HCT116 (cell line): ENCODE measurements at regions not wholly inside any gene's neighbourhood (a gene's known extent, or its start where the extent isn't known, plus 50 kb on each side); places are given as distances from the start of the nearest gene placed in this dataset.

Source experiments
- ATAC-seq: fragments of 200-7000 bp; cut with Tn5 transposase; 2 replicates; pipeline ENCODE4 v1.9.1; 2020; ENCODE audit warnings: mild to moderate bottlenecking, moderate library complexity
- BruUV-seq: library from RNA; stranded (reverse); fragments of 400-500 nt; replicated peaks from 2 replicates; lab custom pipeline; 2021; lab: Mats Ljungman, UMichigan
- CTCF ChIA-PET: fragments of 300-600 bp; sonication (Branson Sonifier 250); formaldehyde crosslinking; loops from one replicate; lab custom pipeline; 2021; ENCODE audit warnings: antibody characterized with exemption; lab: Charles Lee
- POLR2A ChIA-PET: fragments of 300-600, 350-600 bp; sonication (Branson Sonifier 250); formaldehyde crosslinking; loops from one replicate; lab custom pipeline; 2021; ENCODE audit warnings: antibody characterized with exemption; lab: Charles Lee
- RAD21 ChIA-PET, 2 experiments: fragments of 300-600 bp; sonication (Branson Sonifier 250); formaldehyde crosslinking; loops; one replicate each; lab custom pipeline; 2023; ENCODE audit warnings: low total read pairs in 2 of 2; ENCODE audit not compliant: uncharacterized antibody in 2 of 2, unreplicated experiment in 2 of 2, low non-redundant PET in 1 of 2; lab: Charles Lee
- DNase-seq: peaks from one replicate; pipeline ENCODE4 v3.0.0-alpha.2; 2010; ENCODE audit warnings: low read depth, low spot score
- H2AFZ ChIP-seq: fragments of 200-600 bp; shearing (Covaris generic), sonication (generic); 2 replicates; pipeline ENCODE4 v1.6.1; 2017; ENCODE audit warnings: low read depth, mixed run types, mixed read lengths, antibody characterized with exemption, low read length; ENCODE audit not compliant: poor library complexity, severe bottlenecking
- H3K27ac ChIP-seq: 2 replicates; pipeline ENCODE4 v1.5.1; 2012; ENCODE audit warnings: low read depth, low read length
- H3K27me3 ChIP-seq: fragments of 200-600 bp; sonication (generic); 2 replicates; pipeline ENCODE4 v1.6.1; 2016; ENCODE audit warnings: mixed run types, low read length, mixed read lengths; ENCODE audit not compliant: insufficient read depth
- H3K36me3 ChIP-seq, 2 experiments: fragments of 200-500 bp in 1 of 2; fragments of 200-600 bp in 1 of 2; sonication (Bioruptor generic) in 1 of 2; sonication (generic) in 1 of 2; 2 replicates each; pipeline versions ENCODE4 v1.5.1 to v1.6.1; 2014 to 2016; ENCODE audit warnings: low read length in 2 of 2, inconsistent platforms in 1 of 2, mixed read lengths in 1 of 2, mixed run types in 1 of 2; ENCODE audit not compliant: insufficient read depth in 2 of 2, control insufficient read depth in 1 of 2
- H3K4me1 ChIP-seq, 2 experiments: fragments of 200-600 bp in 1 of 2; sonication (generic) in 1 of 2; 2 replicates each; pipeline versions ENCODE4 v1.5.1 to v1.6.1; 2012 to 2017; ENCODE audit warnings: low read length in 2 of 2, inconsistent platforms in 1 of 2, mild to moderate bottlenecking in 1 of 2, mixed read lengths in 1 of 2, mixed run types in 1 of 2, moderate library complexity in 1 of 2; ENCODE audit not compliant: insufficient read depth in 2 of 2, control insufficient read depth in 1 of 2
- H3K4me2 ChIP-seq: fragments of 200-600 bp; sonication (generic); 2 replicates; pipeline ENCODE4 v1.6.1; 2017; ENCODE audit warnings: mixed run types, low read length, mixed read lengths
- H3K4me3 ChIP-seq, 2 experiments: fragments of 200-600 bp in 1 of 2; sonication (generic) in 1 of 2; replicated peaks in 1 of 2; 2 replicates each; pipeline ENCODE4 v1.5.1; 2011 to 2016; ENCODE audit warnings: low read length in 2 of 2, control low read depth in 1 of 2, low read depth in 1 of 2, mild to moderate bottlenecking in 1 of 2, mixed read lengths in 1 of 2, mixed run types in 1 of 2
- H3K79me2 ChIP-seq: fragments of 200-600 bp; sonication (generic); 2 replicates; pipeline ENCODE4 v1.6.1; 2017; ENCODE audit warnings: mild to moderate bottlenecking, mixed run types, low read length, moderate library complexity, mixed read lengths; ENCODE audit not compliant: insufficient read depth
- H3K9ac ChIP-seq: fragments of 200-600 bp; sonication (generic); 2 replicates; pipeline ENCODE4 v1.6.1; 2016; ENCODE audit warnings: low read length, mixed read lengths
- H3K9me2 ChIP-seq: fragments of 200-600 bp; sonication (generic), shearing (Covaris generic); 2 replicates; pipeline ENCODE4 v1.6.1; 2017; ENCODE audit warnings: mixed run types, mild to moderate bottlenecking, moderate library complexity; ENCODE audit not compliant: insufficient read depth
- H3K9me3 ChIP-seq, 2 experiments: fragments of 200-500 bp in 1 of 2; fragments of 200-600 bp in 1 of 2; sonication (Bioruptor generic) in 1 of 2; sonication (generic) in 1 of 2; 2 replicates each; pipeline ENCODE4 v1.6.1; 2014 to 2017; ENCODE audit warnings: low read length in 2 of 2, mixed read lengths in 2 of 2, inconsistent platforms in 1 of 2, low read depth in 1 of 2, mild to moderate bottlenecking in 1 of 2, mixed run types in 1 of 2, moderate library complexity in 1 of 2; ENCODE audit not compliant: control insufficient read depth in 1 of 2, insufficient read depth in 1 of 2
- H4K20me1 ChIP-seq: fragments of 200-600 bp; sonication (generic), shearing (Covaris generic); 2 replicates; pipeline ENCODE4 v1.6.1; 2017; ENCODE audit warnings: mixed run types, mild to moderate bottlenecking, moderate library complexity; ENCODE audit not compliant: insufficient read depth
- ATF3 ChIP-seq: IDR thresholded peaks from 2 replicates; pipeline ENCODE4 v1.6.1; 2012
- CEBPB ChIP-seq: IDR thresholded peaks from 2 replicates; pipeline ENCODE4 v1.6.1; 2012; ENCODE audit warnings: low read depth
- EZH2 ChIP-seq: fragments of 200-600 bp; sonication (generic); IDR thresholded peaks from 2 replicates; pipeline ENCODE4 v1.6.1; 2017; ENCODE audit warnings: antibody characterized with exemption, mixed run types
- EZH2phosphoT487 ChIP-seq: fragments of 200-600 bp; IDR thresholded peaks from 2 replicates; pipeline ENCODE4 v1.6.1; 2018; ENCODE audit warnings: antibody characterized with exemption, borderline replicate concordance
- JUND ChIP-seq: IDR thresholded peaks from 2 replicates; pipeline ENCODE4 v1.6.1; 2012
- POLR2A ChIP-seq: IDR thresholded peaks from 2 replicates; pipeline ENCODE4 v1.7.0; 2011; ENCODE audit warnings: borderline replicate concordance; ENCODE audit not compliant: insufficient read depth, insufficient read length; ENCODE audit errors: extremely low read depth
- RAD21 ChIP-seq: IDR thresholded peaks from 2 replicates; pipeline ENCODE4 v1.6.1; 2012; ENCODE audit warnings: low read depth, mild to moderate bottlenecking
- SP1 ChIP-seq: IDR thresholded peaks from 2 replicates; pipeline ENCODE4 v1.6.1; 2012; ENCODE audit warnings: low read depth
- SRF ChIP-seq: IDR thresholded peaks from 2 replicates; pipeline ENCODE4 v1.6.1; 2012; ENCODE audit warnings: low read depth
- TCF7L2 ChIP-seq: IDR thresholded peaks from 2 replicates; pipeline ENCODE4 v1.7.0; 2011; ENCODE audit warnings: borderline replicate concordance, inconsistent platforms; ENCODE audit not compliant: insufficient read depth, insufficient read length; ENCODE audit errors: extremely low read depth
- YY1 ChIP-seq: IDR thresholded peaks from 2 replicates; pipeline ENCODE4 v1.6.1; 2011; ENCODE audit warnings: low read length, low read depth, moderate library complexity, mild to moderate bottlenecking; ENCODE audit not compliant: insufficient replicate concordance; ENCODE audit errors: extremely low read depth
- ZBTB33 ChIP-seq: IDR thresholded peaks from 2 replicates; pipeline ENCODE4 v1.6.1; 2011; ENCODE audit warnings: mild to moderate bottlenecking, low read length, moderate library complexity; ENCODE audit not compliant: insufficient replicate concordance; ENCODE audit errors: extremely low read depth
- ZFX ChIP-seq: fragments of 450-650 bp; IDR thresholded peaks from 2 replicates; pipeline ENCODE4 v1.6.1; 2017
- intact Hi-C: fragments of 100-400 bp; cut with micrococcal nuclease; formaldehyde crosslinking; loops from 2 replicates; pipeline ENCODE4 v1.10.0; 2022
- TF ChIP-seq, protein P1 (sequence below): IDR thresholded peaks from 2 replicates; pipeline ENCODE4 v1.6.1; 2012; ENCODE audit warnings: low read depth

- TF ChIP-seq, protein P1, sequence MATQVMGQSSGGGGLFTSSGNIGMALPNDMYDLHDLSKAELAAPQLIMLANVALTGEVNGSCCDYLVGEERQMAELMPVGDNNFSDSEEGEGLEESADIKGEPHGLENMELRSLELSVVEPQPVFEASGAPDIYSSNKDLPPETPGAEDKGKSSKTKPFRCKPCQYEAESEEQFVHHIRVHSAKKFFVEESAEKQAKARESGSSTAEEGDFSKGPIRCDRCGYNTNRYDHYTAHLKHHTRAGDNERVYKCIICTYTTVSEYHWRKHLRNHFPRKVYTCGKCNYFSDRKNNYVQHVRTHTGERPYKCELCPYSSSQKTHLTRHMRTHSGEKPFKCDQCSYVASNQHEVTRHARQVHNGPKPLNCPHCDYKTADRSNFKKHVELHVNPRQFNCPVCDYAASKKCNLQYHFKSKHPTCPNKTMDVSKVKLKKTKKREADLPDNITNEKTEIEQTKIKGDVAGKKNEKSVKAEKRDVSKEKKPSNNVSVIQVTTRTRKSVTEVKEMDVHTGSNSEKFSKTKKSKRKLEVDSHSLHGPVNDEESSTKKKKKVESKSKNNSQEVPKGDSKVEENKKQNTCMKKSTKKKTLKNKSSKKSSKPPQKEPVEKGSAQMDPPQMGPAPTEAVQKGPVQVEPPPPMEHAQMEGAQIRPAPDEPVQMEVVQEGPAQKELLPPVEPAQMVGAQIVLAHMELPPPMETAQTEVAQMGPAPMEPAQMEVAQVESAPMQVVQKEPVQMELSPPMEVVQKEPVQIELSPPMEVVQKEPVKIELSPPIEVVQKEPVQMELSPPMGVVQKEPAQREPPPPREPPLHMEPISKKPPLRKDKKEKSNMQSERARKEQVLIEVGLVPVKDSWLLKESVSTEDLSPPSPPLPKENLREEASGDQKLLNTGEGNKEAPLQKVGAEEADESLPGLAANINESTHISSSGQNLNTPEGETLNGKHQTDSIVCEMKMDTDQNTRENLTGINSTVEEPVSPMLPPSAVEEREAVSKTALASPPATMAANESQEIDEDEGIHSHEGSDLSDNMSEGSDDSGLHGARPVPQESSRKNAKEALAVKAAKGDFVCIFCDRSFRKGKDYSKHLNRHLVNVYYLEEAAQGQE, result no peak
Observed at GRCh38 chr4:116374815-116375214, 710.6 kb downstream of the TRAM1L1 start (continued).

GRCh38 chr4:116362583-116362982, 722.8 kb downstream of the TRAM1L1 start:
- POLR2A ChIA-PET, result no interaction called here
- TF ChIP-seq SP1 (no peak), YY1 (no peak), RAD21 (no peak), SRF (no peak), ZFX (no peak), EZH2 (no peak), ATF3 (no peak), TCF7L2 (no peak), ZBTB33 (no peak), POLR2A (no peak), CEBPB (no peak), JUND (no peak), EZH2phosphoT487 (no peak)
- TF ChIP-seq, protein P1, result no peak
- no TSS peak for BruUV-seq
- ATAC-seq (no peak), DNase-seq (no peak)
- intact Hi-C loops, result no loop called here
- no peaks in the 10 kb centered on the region for H4K20me1 ChIP-seq
- H3K4me1 ChIP-seq, result no peaks in the 10 kb centered on the region
- no peak overlapping the region for H3K9ac ChIP-seq
- H3K79me2 ChIP-seq, result no peaks in the 10 kb centered on the region
- H3K9me2 ChIP-seq, result no peaks in the 10 kb centered on the region
- no peaks in the 10 kb centered on the region for H3K9me3 ChIP-seq
- H3K27ac ChIP-seq, result no peak overlapping the region
- no peak overlapping the region for H3K4me3 ChIP-seq
- H3K4me2 ChIP-seq, result no peak overlapping the region
- H3K27me3 ChIP-seq, result no peaks in the 10 kb centered on the region
- H3K36me3 ChIP-seq, result no peaks in the 10 kb centered on the region
- H2AFZ ChIP-seq, result no peak overlapping the region
- CTCF ChIA-PET, result no interaction called here
- RAD21 ChIA-PET, result no interaction called here
